Retinal pigment epithelial cell (primary cell): ENCODE measurements at regions not wholly inside any gene's neighbourhood (a gene's known extent, or its start where the extent isn't known, plus 50 kb on each side); places are given as distances from the start of the nearest gene placed in this dataset.

Experiments used
- DNase-seq: peaks from one replicate; pipeline ENCODE4 v3.0.0-alpha.2; 2010; ENCODE audit warnings: low read depth
- H3K4me3 ChIP-seq: 2 replicates; pipeline ENCODE4 v1.5.1; 2011; ENCODE audit warnings: mild to moderate bottlenecking, low read length, control low read depth, moderate library complexity
- TF ChIP-seq, protein P1 (sequence below): conservative IDR thresholded peaks from 2 replicates; pipeline ENCODE4 v1.5.1; 2011; ENCODE audit warnings: low read depth, low read length, control low read depth, inconsistent platforms

- no peak overlapping the region for H3K4me3 ChIP-seq
- TF ChIP-seq, protein P1, sequence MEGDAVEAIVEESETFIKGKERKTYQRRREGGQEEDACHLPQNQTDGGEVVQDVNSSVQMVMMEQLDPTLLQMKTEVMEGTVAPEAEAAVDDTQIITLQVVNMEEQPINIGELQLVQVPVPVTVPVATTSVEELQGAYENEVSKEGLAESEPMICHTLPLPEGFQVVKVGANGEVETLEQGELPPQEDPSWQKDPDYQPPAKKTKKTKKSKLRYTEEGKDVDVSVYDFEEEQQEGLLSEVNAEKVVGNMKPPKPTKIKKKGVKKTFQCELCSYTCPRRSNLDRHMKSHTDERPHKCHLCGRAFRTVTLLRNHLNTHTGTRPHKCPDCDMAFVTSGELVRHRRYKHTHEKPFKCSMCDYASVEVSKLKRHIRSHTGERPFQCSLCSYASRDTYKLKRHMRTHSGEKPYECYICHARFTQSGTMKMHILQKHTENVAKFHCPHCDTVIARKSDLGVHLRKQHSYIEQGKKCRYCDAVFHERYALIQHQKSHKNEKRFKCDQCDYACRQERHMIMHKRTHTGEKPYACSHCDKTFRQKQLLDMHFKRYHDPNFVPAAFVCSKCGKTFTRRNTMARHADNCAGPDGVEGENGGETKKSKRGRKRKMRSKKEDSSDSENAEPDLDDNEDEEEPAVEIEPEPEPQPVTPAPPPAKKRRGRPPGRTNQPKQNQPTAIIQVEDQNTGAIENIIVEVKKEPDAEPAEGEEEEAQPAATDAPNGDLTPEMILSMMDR: no peak
- no peak for DNase-seq
Observed at GRCh38 chr3:67737906-67738865, 83.8 kb upstream of the SUCLG2 start.

DNA sequence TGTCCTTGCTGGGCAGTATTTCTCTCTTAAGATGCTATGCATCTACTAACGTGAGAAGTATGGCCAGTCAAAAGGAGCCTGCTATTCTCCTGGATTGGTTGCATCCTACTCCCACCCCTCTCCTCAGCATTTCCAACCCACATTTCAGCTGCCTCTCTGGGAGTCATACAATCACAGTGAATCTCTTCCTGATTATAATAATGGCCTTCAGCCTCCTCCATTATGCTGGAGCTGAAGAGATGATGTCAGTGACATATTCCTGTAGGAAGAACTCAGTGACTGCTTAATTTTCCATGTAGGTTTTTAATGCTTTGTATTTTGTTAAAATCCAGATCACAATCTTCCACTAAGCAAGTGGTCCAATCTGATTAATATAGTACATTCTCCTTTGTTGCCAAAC is 82.7 kb upstream of the SUCLG2 start:
- TF ChIP-seq, protein P1: no peak
- DNase-seq: no peak

DNA sequence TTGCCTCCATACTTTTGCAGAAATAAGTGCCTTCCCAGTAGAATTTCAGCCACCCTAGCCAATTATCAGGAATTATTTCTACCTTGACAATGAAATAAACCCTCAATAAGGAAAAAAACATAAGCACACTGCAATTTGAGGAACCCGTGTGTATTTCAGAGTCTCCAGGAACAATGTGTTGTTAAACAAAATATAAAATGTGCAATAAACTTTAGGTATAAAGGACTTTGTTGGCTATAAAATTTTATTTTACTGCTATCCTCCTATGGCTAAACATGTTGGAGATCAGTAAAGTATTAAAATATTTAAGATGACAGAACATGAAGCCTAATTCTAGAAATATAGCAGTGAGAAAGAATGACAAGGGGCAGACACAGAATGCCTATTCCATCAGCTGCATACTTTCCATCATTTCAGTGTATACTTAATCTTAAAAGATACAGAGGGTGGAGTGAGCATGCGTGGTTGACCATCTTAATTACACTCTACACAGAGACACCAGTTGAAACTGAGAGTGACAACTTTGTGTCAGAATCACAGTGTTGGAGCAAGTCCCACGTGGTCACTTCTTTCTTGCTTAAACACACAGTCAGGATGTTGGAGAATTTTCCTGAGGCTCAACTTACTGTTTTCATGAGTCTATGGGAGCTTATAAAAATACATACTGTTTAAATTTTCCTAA is 79.0 kb upstream of the SUCLG2 start:
- H3K4me3 ChIP-seq: no peak overlapping the region
- DNase-seq: no peak
- TF ChIP-seq, protein P1: no peak

More for the DNA sequence above, 82.7 kb upstream of the SUCLG2 start:
- no peak overlapping the region for H3K4me3 ChIP-seq

- no peak for DNase-seq
- TF ChIP-seq, protein P1: no peak
- H3K4me3 ChIP-seq: no peak overlapping the region
Observed at GRCh38 chr3:67724434-67724833, 70.0 kb upstream of the SUCLG2 start.

DNA sequence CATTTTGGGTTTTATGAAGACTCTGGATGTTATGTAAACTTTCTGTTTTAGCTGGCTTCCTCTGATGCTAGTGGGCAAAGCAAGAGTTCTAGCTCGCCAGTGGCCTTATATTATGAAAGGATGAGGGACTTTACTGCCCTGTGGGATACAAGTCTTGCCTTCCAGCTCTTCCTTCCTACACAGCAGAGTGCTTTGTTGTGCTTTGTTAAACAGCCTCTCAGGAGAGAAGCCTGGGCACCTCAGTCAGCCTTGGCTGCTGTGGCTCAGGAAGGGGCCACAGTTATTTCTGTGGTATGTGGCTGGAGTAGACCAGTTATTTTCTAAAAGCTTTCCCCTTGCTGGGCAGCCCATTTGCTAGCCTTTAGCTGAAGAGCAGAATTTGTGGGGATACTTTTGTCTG is 69.5 kb upstream of the SUCLG2 start:
- TF ChIP-seq, protein P1: no peak
- no peak overlapping the region for H3K4me3 ChIP-seq
- no peak for DNase-seq

DNA sequence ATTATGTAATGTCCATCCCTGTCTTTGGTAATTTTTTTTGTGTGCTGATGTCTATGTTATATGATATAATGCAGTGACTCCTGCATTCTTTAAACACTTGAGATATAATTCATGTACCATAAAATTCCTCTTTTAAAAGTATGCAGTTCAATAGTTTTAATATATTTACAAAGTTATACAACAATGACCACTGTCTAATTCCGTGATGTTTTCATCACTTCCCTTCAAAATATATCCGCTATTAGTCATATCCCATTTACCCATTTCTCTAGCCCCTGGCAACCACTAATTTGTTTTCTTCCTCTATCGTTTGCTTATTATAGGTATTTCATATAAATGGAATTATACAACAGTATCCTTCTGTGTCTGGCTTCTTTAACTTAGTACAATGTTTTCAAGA is 64.9 kb upstream of the SUCLG2 start:
- no peak overlapping the region for H3K4me3 ChIP-seq
- DNase-seq: no peak
- TF ChIP-seq, protein P1: no peak

- H3K4me3 ChIP-seq: no peak overlapping the region
- TF ChIP-seq, protein P1: no peak
- DNase-seq: no peak
Observed at GRCh38 chr3:67715971-67716370, 61.6 kb upstream of the SUCLG2 start.
